Ishikawa (cell line): ENCODE measurements at regions not wholly inside any gene's neighbourhood (a gene's known extent, or its start where the extent isn't known, plus 50 kb on each side); places are given as distances from the start of the nearest gene placed in this dataset.

Experiments used
- CEBPB ChIP-seq: IDR thresholded peaks from 2 replicates; pipeline ENCODE4 v1.6.1; 2012
- CREB1 ChIP-seq: IDR thresholded peaks from 2 replicates; pipeline ENCODE4 v1.6.1; 2012; ENCODE audit warnings: low read depth
- EGR1 ChIP-seq: IDR thresholded peaks from 2 replicates; pipeline ENCODE4 v1.6.1; 2012
- EP300 ChIP-seq: IDR thresholded peaks from 2 replicates; pipeline ENCODE4 v1.6.1; 2012; ENCODE audit warnings: borderline replicate concordance
- FOXM1 ChIP-seq: IDR thresholded peaks from 2 replicates; pipeline ENCODE4 v1.6.1; 2012; ENCODE audit warnings: low read depth, borderline replicate concordance
- MAX ChIP-seq: IDR thresholded peaks from 2 replicates; pipeline ENCODE4 v1.6.1; 2012
- NFIC ChIP-seq: IDR thresholded peaks from 2 replicates; pipeline ENCODE4 v1.6.1; 2012
- RAD21 ChIP-seq: IDR thresholded peaks from 2 replicates; pipeline ENCODE4 v1.6.1; 2012; ENCODE audit warnings: low read depth
- REST ChIP-seq: IDR thresholded peaks from 2 replicates; pipeline ENCODE4 v1.6.1; 2012; ENCODE audit warnings: low read depth, mild to moderate bottlenecking
- TAF1 ChIP-seq: IDR thresholded peaks from 2 replicates; pipeline ENCODE4 v1.6.1; 2012; ENCODE audit warnings: low read depth, mild to moderate bottlenecking
- TCF12 ChIP-seq: IDR thresholded peaks from 2 replicates; pipeline ENCODE4 v1.6.1; 2012; ENCODE audit warnings: low read depth
- TEAD4 ChIP-seq: IDR thresholded peaks from 2 replicates; pipeline ENCODE4 v1.6.1; 2012
- USF1 ChIP-seq: IDR thresholded peaks from 2 replicates; pipeline ENCODE4 v1.6.1; 2012
- YY1 ChIP-seq: IDR thresholded peaks from 2 replicates; pipeline ENCODE4 v1.6.1; 2012; ENCODE audit warnings: low read depth
- ZBTB7A ChIP-seq: IDR thresholded peaks from 2 replicates; pipeline ENCODE4 v1.6.1; 2012; ENCODE audit warnings: low read depth

GRCh38 chr2:12044857-12045256 is 298.4 kb downstream of the LPIN1 start:
- TF ChIP-seq MAX (no peak), NFIC (no peak), TCF12 (no peak), REST (no peak), CEBPB (no peak), RAD21 (no peak), YY1 (no peak), CREB1 (no peak), EP300 (no peak), TAF1 (no peak), USF1 (no peak), TEAD4 (no peak), EGR1 (no peak), ZBTB7A (no peak), FOXM1 (no peak)

- TF ChIP-seq CEBPB (no peak), TEAD4 (no peak), MAX (no peak), FOXM1 (no peak), TAF1 (no peak), EGR1 (no peak), NFIC (no peak), YY1 (no peak), ZBTB7A (no peak), REST (no peak), RAD21 (no peak), EP300 (no peak), USF1 (no peak), TCF12 (no peak), CREB1 (no peak)
These were observed 299.4 kb downstream of the LPIN1 start for GRCh38 chr2:12045864-12046291.

DNA sequence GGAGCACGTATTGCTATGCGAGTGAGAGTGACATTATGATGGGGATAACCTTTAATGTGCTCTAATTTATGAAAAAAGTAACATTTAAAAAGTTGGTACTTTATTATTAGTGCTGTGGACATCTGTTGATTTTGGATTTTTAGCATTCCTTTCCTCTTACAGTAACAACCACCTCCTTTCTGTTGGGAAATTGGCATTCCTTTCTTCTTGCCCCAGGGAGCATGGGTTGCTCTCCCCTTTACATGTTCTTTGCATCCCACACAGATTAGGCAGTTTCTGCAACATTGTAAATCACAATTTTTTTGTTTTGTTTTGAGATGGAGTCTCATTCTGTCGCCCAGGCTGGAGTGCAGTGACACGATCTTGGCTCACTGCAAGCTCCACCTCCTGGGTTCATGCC is 300.2 kb downstream of the LPIN1 start:
- no peak for TF ChIP-seq CEBPB
- no peak for TF ChIP-seq TEAD4
- TF ChIP-seq NFIC: no peak
- no peak for TF ChIP-seq MAX
- TF ChIP-seq YY1: no peak
- no peak for TF ChIP-seq USF1
- TF ChIP-seq TAF1: no peak
- TF ChIP-seq REST: no peak
- TF ChIP-seq EP300: no peak
- no peak for TF ChIP-seq FOXM1

GRCh38 chr2:12047761-12048160 is 301.3 kb downstream of the LPIN1 start:
- TF ChIP-seq CREB1: no peak
- no peak for TF ChIP-seq EP300
- no peak for TF ChIP-seq YY1
- TF ChIP-seq CEBPB: no peak
- no peak for TF ChIP-seq TCF12
- no peak for TF ChIP-seq REST
- no peak for TF ChIP-seq EGR1
- TF ChIP-seq MAX: no peak
- TF ChIP-seq USF1: no peak
